Peyer's patch (tissue), 4 donors: ENCODE measurements at regions not wholly inside any gene's neighbourhood (a gene's known extent, or its start where the extent isn't known, plus 50 kb on each side); places are given as distances from the start of the nearest gene placed in this dataset.

Source experiments
- DNase-seq, 3 donors: peaks; one replicate each; pipeline ENCODE4 v3.0.0-alpha.2; 2017 to 2019
- H3K27ac ChIP-seq, 4 donors: fragments of 200-600 bp; sonication (generic); one replicate each; pipeline ENCODE4 v1.5.1; 2016 to 2019
- H3K27me3 ChIP-seq, 2 donors: fragments of 200-600 bp; sonication (generic); one replicate each; pipeline ENCODE4 v1.5.1; 2019
- H3K36me3 ChIP-seq, 3 donors: fragments of 200-600 bp; sonication (generic); one replicate each; pipeline ENCODE4 v1.5.1; 2016 to 2019
- H3K4me1 ChIP-seq, 4 donors: fragments of 200-600 bp; sonication (generic); one replicate each; pipeline ENCODE4 v1.5.1; 2016 to 2019
- H3K4me3 ChIP-seq, 4 donors: fragments of 200-600 bp; sonication (generic); 1 replicate in 3 of 4; 2 replicates in 1 of 4; pipeline ENCODE4 v1.5.1; 2016 to 2019; ENCODE audit warnings: mild to moderate bottlenecking in 1 of 4
- H3K9me3 ChIP-seq, 4 donors: fragments of 200-600 bp; sonication (generic); one replicate each; pipeline ENCODE4 v1.5.1; 2016 to 2019; ENCODE audit warnings: mild to moderate bottlenecking in 1 of 4
- POLR2A ChIP-seq, 2 donors: fragments of 450-650 bp; IDR thresholded peaks; one replicate each; pipeline ENCODE4 v1.5.1; 2017; ENCODE audit warnings: antibody characterized with exemption in 2 of 2, mild to moderate bottlenecking in 2 of 2, moderate library complexity in 2 of 2
- TF ChIP-seq, protein P1 (sequence below), 6 experiments: fragments of 450-650 bp in 4 of 6; fragments of 200-600 bp in 2 of 6; sonication (generic) in 1 of 6; IDR thresholded peaks; one replicate each; pipeline ENCODE4 v1.5.1; 2017 to 2019; ENCODE audit warnings: antibody characterized with exemption in 6 of 6, mild to moderate bottlenecking in 3 of 6, moderate library complexity in 1 of 6

DNA sequence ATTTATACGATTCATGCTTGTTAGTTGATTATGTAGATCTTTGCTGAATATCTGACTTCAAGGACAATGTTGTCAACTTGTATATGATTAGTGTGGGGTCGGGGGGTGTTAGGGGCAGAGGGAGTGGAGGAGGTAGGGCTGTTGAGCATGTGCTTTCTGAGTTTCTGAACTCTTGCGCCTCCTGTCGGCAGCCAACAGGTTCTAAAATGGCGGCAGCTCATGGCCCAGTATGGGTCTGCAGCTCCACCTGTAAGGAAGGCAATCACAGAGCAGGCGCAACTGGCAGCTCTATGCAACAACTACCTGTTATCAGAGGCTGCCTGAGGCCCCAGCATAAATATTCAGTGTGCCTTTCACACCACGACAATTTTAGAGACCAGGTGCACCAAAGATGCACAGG lies 205.8 kb upstream of the PLXNA2 start:
- DNase-seq: no peak
- Histone ChIP-seq H3K4me3 (no peak overlapping the region), H3K36me3 (no peaks in the 10 kb centered on the region), H3K27ac (no peak overlapping the region), H3K9me3 (no peaks in the 10 kb centered on the region), H3K27me3 (no peaks in the 10 kb centered on the region), H3K4me1 (no peaks in the 10 kb centered on the region)
- no peak for TF ChIP-seq POLR2A (IDR thresholded peaks at IDR 0.05)
- TF ChIP-seq, protein P1, sequence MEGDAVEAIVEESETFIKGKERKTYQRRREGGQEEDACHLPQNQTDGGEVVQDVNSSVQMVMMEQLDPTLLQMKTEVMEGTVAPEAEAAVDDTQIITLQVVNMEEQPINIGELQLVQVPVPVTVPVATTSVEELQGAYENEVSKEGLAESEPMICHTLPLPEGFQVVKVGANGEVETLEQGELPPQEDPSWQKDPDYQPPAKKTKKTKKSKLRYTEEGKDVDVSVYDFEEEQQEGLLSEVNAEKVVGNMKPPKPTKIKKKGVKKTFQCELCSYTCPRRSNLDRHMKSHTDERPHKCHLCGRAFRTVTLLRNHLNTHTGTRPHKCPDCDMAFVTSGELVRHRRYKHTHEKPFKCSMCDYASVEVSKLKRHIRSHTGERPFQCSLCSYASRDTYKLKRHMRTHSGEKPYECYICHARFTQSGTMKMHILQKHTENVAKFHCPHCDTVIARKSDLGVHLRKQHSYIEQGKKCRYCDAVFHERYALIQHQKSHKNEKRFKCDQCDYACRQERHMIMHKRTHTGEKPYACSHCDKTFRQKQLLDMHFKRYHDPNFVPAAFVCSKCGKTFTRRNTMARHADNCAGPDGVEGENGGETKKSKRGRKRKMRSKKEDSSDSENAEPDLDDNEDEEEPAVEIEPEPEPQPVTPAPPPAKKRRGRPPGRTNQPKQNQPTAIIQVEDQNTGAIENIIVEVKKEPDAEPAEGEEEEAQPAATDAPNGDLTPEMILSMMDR (IDR thresholded peaks at IDR 0.05): no peak

DNA sequence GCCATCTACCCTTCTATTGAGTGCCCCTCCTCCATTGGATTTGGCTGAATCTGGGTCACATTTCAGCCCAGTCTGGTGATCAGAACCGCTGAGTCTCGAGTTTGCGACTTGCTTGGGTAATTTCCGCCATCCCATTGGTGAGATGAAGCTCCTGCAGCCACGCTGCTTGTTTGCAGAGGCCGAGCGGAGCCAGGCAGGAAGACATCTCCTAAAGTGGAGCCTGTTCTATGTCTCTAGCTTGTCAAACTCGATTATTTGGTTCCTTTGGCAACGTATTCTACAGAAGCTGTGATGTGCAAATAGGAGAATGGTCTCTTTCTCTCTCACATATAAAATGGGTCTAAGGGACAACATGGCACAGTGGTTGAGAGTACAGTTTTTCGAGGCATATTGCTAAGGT lies 206.8 kb upstream of the PLXNA2 start:
- no peaks in the 10 kb centered on the region for H3K36me3 ChIP-seq
- no peak overlapping the region for H3K4me3 ChIP-seq
- H3K27me3 ChIP-seq: no peaks in the 10 kb centered on the region
- no peak overlapping the region for H3K27ac ChIP-seq
- TF ChIP-seq, protein P1 (IDR thresholded peaks at IDR 0.05): no peak
- no peak for TF ChIP-seq POLR2A (IDR thresholded peaks at IDR 0.05)
- no peaks in the 10 kb centered on the region for H3K4me1 ChIP-seq
- DNase-seq: no peak
- no peaks in the 10 kb centered on the region for H3K9me3 ChIP-seq

DNA sequence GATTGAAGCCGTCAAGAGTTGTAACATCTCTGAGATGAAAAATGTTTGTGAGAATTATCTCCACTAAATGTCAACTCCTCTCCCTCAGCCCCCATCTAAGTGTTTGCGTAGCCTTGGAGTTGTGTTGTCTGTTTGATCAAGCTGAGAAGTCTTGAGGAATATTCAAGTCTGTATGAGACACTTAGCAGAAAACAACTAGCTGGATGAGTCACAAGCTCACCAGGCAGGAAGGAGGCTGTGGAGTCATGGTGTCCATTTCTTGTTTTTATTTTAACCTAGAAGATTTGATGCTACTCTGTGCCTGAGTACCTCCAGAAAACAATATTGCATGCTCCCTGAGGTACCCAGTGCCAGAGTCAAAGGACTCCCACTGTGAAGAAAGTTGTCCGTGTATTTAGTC lies 211.6 kb upstream of the PLXNA2 start:
- Histone ChIP-seq H3K9me3 (no peaks in the 10 kb centered on the region), H3K4me3 (no peak overlapping the region), H3K4me1 (no peaks in the 10 kb centered on the region), H3K36me3 (no peaks in the 10 kb centered on the region), H3K27me3 (no peaks in the 10 kb centered on the region), H3K27ac (no peak overlapping the region)
- DNase-seq: no peak
- TF ChIP-seq, protein P1 (IDR thresholded peaks at IDR 0.05): no peak
- TF ChIP-seq POLR2A (IDR thresholded peaks at IDR 0.05): no peak

DNA sequence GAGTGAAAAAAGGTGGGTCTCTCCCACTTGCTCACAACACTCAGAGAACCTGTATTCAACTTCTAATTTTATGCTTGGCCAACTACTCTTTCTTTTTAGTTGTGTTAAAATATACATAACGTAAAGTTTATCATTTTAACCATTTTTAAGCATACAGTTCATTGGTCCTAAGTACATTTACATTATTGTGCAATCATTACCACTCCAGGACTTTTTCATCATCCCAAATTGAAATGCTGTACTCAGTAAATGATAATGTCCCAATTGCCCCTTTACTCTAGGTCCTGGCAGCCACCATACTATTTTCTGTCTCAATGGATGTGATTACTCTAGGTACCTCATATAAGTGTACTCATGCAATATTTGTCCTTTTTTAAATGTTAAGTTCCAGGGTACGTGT lies 212.3 kb upstream of the PLXNA2 start:
- Histone ChIP-seq H3K36me3 (no peaks in the 10 kb centered on the region), H3K4me1 (no peaks in the 10 kb centered on the region), H3K27ac (no peak overlapping the region), H3K4me3 (no peak overlapping the region), H3K27me3 (no peaks in the 10 kb centered on the region), H3K9me3 (no peaks in the 10 kb centered on the region)
- DNase-seq: no peak
- TF ChIP-seq, protein P1 (IDR thresholded peaks at IDR 0.05): no peak
- no peak for TF ChIP-seq POLR2A (IDR thresholded peaks at IDR 0.05)

DNA sequence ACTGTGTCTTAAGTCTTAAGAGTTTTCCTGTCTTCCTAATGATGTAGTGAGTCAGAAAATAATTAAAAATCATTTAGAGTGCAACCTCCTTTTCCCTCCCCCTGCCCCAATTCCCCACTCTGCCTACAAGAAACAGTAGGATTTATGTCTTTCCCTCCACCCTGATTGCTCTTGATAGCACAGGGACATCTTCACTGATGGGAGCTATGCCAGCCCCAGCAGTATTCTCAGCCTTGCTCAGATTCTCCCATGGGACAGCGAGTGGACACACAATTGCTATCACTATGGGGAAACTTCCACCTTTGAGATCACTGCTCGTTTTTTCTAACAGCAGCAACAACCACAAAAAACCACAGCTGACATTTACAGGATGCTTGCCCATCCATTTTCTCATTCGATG lies 216.6 kb upstream of the PLXNA2 start:
- TF ChIP-seq POLR2A (IDR thresholded peaks at IDR 0.05): no peak
- TF ChIP-seq, protein P1 (IDR thresholded peaks at IDR 0.05): no peak
- no peak for DNase-seq
- H3K4me3 ChIP-seq: no peak overlapping the region
- H3K27me3 ChIP-seq: no peaks in the 10 kb centered on the region
- H3K4me1 ChIP-seq: no peaks in the 10 kb centered on the region
- H3K27ac ChIP-seq: no peak overlapping the region
- no peaks in the 10 kb centered on the region for H3K36me3 ChIP-seq
- no peaks in the 10 kb centered on the region for H3K9me3 ChIP-seq

DNA sequence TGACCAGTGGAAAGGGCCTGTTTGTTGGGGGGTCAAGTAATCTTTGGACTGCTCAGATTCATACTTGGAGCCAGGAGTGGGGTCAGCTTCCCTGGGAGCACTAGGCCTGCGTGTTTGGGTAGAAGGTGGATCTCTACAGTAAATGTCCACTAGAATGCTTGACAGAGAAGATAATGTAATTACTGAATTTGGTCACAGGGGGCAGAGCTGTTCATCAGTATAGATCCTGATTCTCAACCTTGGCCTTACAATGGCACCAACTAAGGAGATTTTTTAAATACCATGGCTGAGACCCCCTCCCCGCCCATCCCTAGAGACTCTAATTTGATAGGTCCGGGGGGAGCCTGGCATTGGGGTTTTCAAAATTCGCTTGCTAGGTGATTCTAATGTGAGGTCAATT lies 217.5 kb upstream of the PLXNA2 start:
- no peaks in the 10 kb centered on the region for H3K9me3 ChIP-seq
- no peak overlapping the region for H3K27ac ChIP-seq
- no peaks in the 10 kb centered on the region for H3K36me3 ChIP-seq
- no peaks in the 10 kb centered on the region for H3K27me3 ChIP-seq
- no peaks in the 10 kb centered on the region for H3K4me1 ChIP-seq
- no peak overlapping the region for H3K4me3 ChIP-seq
- no peak for DNase-seq
- TF ChIP-seq, protein P1 (IDR thresholded peaks at IDR 0.05): no peak
- TF ChIP-seq POLR2A (IDR thresholded peaks at IDR 0.05): no peak
